ENCODE measurements at regions not wholly inside any gene's neighbourhood (a gene's known extent, or its start where the extent isn't known, plus 50 kb on each side); places are given as distances from the start of the nearest gene placed in this dataset.

DNA sequence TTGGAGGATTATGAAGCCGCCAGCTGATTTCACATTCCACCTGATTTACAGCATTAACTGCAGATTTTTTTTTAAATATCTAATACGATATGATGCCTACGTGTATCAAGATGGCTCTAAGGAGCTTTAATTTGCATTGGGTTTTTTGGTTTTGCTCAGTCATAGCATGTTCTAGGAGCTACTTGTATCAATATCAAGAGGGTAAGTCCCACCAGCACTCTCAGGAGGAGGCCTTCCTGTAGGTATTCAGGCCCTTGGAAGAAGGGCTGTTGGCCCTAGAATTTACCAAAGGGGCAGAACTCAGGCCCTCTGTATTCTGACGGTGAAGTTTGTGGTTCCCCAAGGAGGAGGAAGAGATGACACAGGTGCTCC lies 97.2 kb upstream of the IPO5 start:
- H3K4me1 ChIP-seq (ENCODE audit: control insufficient read depth, insufficient read depth, low read length), result peaks cover 13% of the 10 kb centered on the region
- H4K20me1 ChIP-seq (ENCODE audit: control insufficient read depth, insufficient read depth), result no peaks in the 10 kb centered on the region
- SMC1A ChIA-PET (ENCODE audit: uncharacterized antibody, unreplicated experiment), result interaction anchor here (0.6 to 1.5 kb wide), 12 partner anchors 15 to 987 kb away, joined by 3 to 6 read pairs (median 4); no protein-coding TSS in a partner anchor
- POLR2A ChIA-PET, result no interaction called here
- no peak overlapping the region for H2AFZ ChIP-seq (ENCODE audit: control insufficient read depth, low read depth, low read length)
- H3K36me3 ChIP-seq (ENCODE audit: control insufficient read depth in 2 of 2, insufficient read depth in 2 of 2, low read length in 1 of 2), result no peaks in the 10 kb centered on the region
- intact Hi-C loops (cut with micrococcal nuclease; ENCODE audit: unreplicated experiment) (loop anchor here (5.0 to 10.0 kb wide), 2 partner anchors 119 to 576 kb away; no protein-coding TSS in a partner anchor), in situ Hi-C loops (cut with MboI) (loop anchor here (10.0 kb wide), 2 partner anchors 589 to 819 kb away; no protein-coding TSS in a partner anchor)
- CTCF ChIA-PET, result interaction anchor here (0.6 to 4.7 kb wide), 36 partner anchors 9 to 987 kb away, joined by 3 to 24 read pairs (median 4); no protein-coding TSS in a partner anchor
- RAD21 ChIA-PET (ENCODE audit: unreplicated experiment), result interaction anchor here (0.9 to 3.3 kb wide), 9 partner anchors 10 to 988 kb away, joined by 3 to 16 read pairs (median 7); no protein-coding TSS in a partner anchor
- no peak overlapping the region for H3K4me3 ChIP-seq
- ATAC-seq, result peak; percentile 71
- WGBS (ENCODE audit: insufficient coverage, insufficient replicate concordance, low lambda C conversion rate, missing lambda C conversion rate), result 2% methylated on average over 4 of the region's 4 CpGs
- TF ChIP-seq YY1 (IDR thresholded peaks at IDR 0.05; ENCODE audit: low read depth, low read length) (no peak), MTA2 (IDR thresholded peaks at IDR 0.05; ENCODE audit: low read depth) (no peak), CREB1 (IDR thresholded peaks at IDR 0.05; ENCODE audit: low read depth) (no peak), NR2F1 (conservative IDR thresholded peaks at IDR 0.05) (no peak), CBX5 (IDR thresholded peaks at IDR 0.05; ENCODE audit: low read depth) (no peak), SREBF1 (IDR thresholded peaks at IDR 0.05; ENCODE audit: low read length) (no peak), RFX5 (IDR thresholded peaks at IDR 0.05; ENCODE audit: low read depth, low read length) (no peak), PML (IDR thresholded peaks at IDR 0.05; ENCODE audit: low read length) (no peak)
- H3K27ac ChIP-seq (ENCODE audit: control insufficient read depth, insufficient read depth), result no peak overlapping the region
- H3K79me2 ChIP-seq (ENCODE audit: control insufficient read depth, insufficient read depth, low read length), result no peaks in the 10 kb centered on the region
- DNase-seq (ENCODE audit: low read depth, low spot score), result no peak
- no peak overlapping the region for H3K9ac ChIP-seq (ENCODE audit: control insufficient read depth, insufficient read depth, low read length)
- no peak for FAIRE-seq
- H3K4me2 ChIP-seq (ENCODE audit: control insufficient read depth, insufficient read depth), result no peak overlapping the region
- H3K9me3 ChIP-seq (replicated peaks; ENCODE audit: control insufficient read depth, insufficient read depth, low read length), result no peaks in the 10 kb centered on the region
- no TSS peak for BruUV-seq (replicated peaks)
- H3K27me3 ChIP-seq (replicated peaks in 1 of 2; ENCODE audit: control insufficient read depth in 2 of 2, insufficient read depth in 2 of 2, low read length in 1 of 2), result 0 out of 4 replicates have a peak, but pooled peaks cover 0 to 2% of the 10 kb centered on the region in 2 experiments

DNA sequence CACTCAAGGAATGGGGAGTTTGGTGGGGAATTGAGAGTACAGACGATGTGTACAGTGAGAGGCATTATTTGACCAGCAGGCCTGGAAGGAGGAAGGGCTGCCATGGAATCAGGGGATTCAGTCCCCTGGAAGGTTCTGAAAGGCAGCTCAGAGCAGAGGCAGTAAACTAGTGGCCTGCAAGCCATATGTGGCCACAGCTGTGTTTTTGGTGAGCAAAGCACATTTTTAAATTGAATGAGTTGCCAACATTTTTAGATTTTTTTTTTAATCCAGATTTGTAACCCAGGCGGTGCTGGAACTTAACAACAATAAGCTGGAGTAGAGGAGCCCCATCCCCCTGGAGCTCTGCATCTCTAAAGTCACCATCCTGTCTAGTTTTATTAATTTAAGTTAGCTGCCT lies 95.3 kb upstream of the IPO5 start:
- intact Hi-C loops (cut with micrococcal nuclease; ENCODE audit: unreplicated experiment) (loop anchor here (5.0 to 10.0 kb wide), 2 partner anchors 117 to 574 kb away; no protein-coding TSS in a partner anchor), in situ Hi-C loops (cut with MboI) (loop anchor here (10.0 kb wide), 2 partner anchors 587 to 817 kb away; no protein-coding TSS in a partner anchor)
- no peak overlapping the region for H3K4me3 ChIP-seq
- no peaks in the 10 kb centered on the region; the same call in 2 of the 3 replicates for H3K9me3 ChIP-seq (replicated peaks; ENCODE audit: control insufficient read depth, insufficient read depth, low read length)
- no peaks in the 10 kb centered on the region for H3K79me2 ChIP-seq (ENCODE audit: control insufficient read depth, insufficient read depth, low read length)
- no peak overlapping the region for H3K4me2 ChIP-seq (ENCODE audit: control insufficient read depth, insufficient read depth)
- no peak overlapping the region for H3K27ac ChIP-seq (ENCODE audit: control insufficient read depth, insufficient read depth)
- FAIRE-seq (no peak), ATAC-seq (no peak), DNase-seq (ENCODE audit: low read depth, low spot score) (no peak)
- H3K9ac ChIP-seq (ENCODE audit: control insufficient read depth, insufficient read depth, low read length), result no peak overlapping the region
- peaks cover 13% of the 10 kb centered on the region for H3K4me1 ChIP-seq (ENCODE audit: control insufficient read depth, insufficient read depth, low read length)
- H3K36me3 ChIP-seq (ENCODE audit: control insufficient read depth in 2 of 2, insufficient read depth in 2 of 2, low read length in 1 of 2), result no peaks in the 10 kb centered on the region
- no peak overlapping the region for H2AFZ ChIP-seq (ENCODE audit: control insufficient read depth, low read depth, low read length)
- ChIA-PET RAD21 (ENCODE audit: unreplicated experiment) (interaction anchor here (0.6 to 2.9 kb wide), 4 partner anchors 9 to 1408 kb away, joined by 3 to 16 read pairs (median 4); no protein-coding TSS in a partner anchor), CTCF (interaction anchor here (0.8 to 4.7 kb wide), 4 partner anchors 12 to 985 kb away, joined by 3 to 24 read pairs (median 14); no protein-coding TSS in a partner anchor), POLR2A (interaction anchor here (0.6 kb wide), 1 partner anchor 270 kb away, joined by 3 read pairs; no protein-coding TSS in a partner anchor), SMC1A (ENCODE audit: uncharacterized antibody, unreplicated experiment) (no interaction called here)
- no TSS peak for BruUV-seq (replicated peaks)
- 47% methylated on average over 2 of the region's 2 CpGs for WGBS (ENCODE audit: insufficient coverage, insufficient replicate concordance, low lambda C conversion rate, missing lambda C conversion rate)
- H4K20me1 ChIP-seq (ENCODE audit: control insufficient read depth, insufficient read depth), result no peaks in the 10 kb centered on the region
- H3K27me3 ChIP-seq (replicated peaks in 1 of 2; ENCODE audit: control insufficient read depth in 2 of 2, insufficient read depth in 2 of 2, low read length in 1 of 2), result 0 out of 4 replicates have a peak, but pooled peaks cover 0 to 2% of the 10 kb centered on the region in 2 experiments
- TF ChIP-seq MEF2A (IDR thresholded peaks at IDR 0.05; ENCODE audit: insufficient read depth, low read depth, low read length), result no peak
- TF ChIP-seq BHLHE40 (IDR thresholded peaks at IDR 0.05; ENCODE audit: borderline replicate concordance in 1 of 2, low read depth in 2 of 2, low read length in 1 of 2), result no peak
- TF ChIP-seq RB1 (IDR thresholded peaks at IDR 0.05; ENCODE audit: borderline replicate concordance), result no peak
- TF ChIP-seq JUNB (IDR thresholded peaks at IDR 0.05), result no peak
- no peak for TF ChIP-seq FOXM1 (IDR thresholded peaks at IDR 0.05; ENCODE audit: low read depth, low read length)
- no peak for TF ChIP-seq EP300 (IDR thresholded peaks at IDR 0.05; ENCODE audit: borderline replicate concordance in 1 of 2, control insufficient read depth in 1 of 2, low read depth in 2 of 2, low read length in 2 of 2)
- no peak for TF ChIP-seq ZSCAN29 (IDR thresholded peaks at IDR 0.05)
- TF ChIP-seq CBX5 (IDR thresholded peaks at IDR 0.05; ENCODE audit: low read depth), result no peak
- no peak for TF ChIP-seq SPI1 (IDR thresholded peaks at IDR 0.05; ENCODE audit: borderline replicate concordance, insufficient read depth, low read depth, low read length)
- TF ChIP-seq POLR2A (IDR thresholded peaks at IDR 0.05; ENCODE audit: low read depth, low read length), result no peak
- no peak for TF ChIP-seq NFIC (IDR thresholded peaks at IDR 0.05; ENCODE audit: low read depth, low read length)
- no peak for TF ChIP-seq MYC (IDR thresholded peaks at IDR 0.05; ENCODE audit: insufficient read depth, insufficient read length, insufficient replicate concordance, low read length, severe bottlenecking)
- TF ChIP-seq SIX5 (IDR thresholded peaks at IDR 0.05; ENCODE audit: low read depth, low read length, severe bottlenecking), result no peak
- TF ChIP-seq LARP7 (IDR thresholded peaks at IDR 0.05), result no peak

Data from GM12878 (cell line).